ENCODE measurements at regions not wholly inside any gene's neighbourhood (a gene's known extent, or its start where the extent isn't known, plus 50 kb on each side); places are given as distances from the start of the nearest gene placed in this dataset.
"Not testable (repeated sequence)": the region's sequence is repeated elsewhere in the genome, so short reads cannot be mapped to it uniquely, and the experiment has no call there.

DNA sequence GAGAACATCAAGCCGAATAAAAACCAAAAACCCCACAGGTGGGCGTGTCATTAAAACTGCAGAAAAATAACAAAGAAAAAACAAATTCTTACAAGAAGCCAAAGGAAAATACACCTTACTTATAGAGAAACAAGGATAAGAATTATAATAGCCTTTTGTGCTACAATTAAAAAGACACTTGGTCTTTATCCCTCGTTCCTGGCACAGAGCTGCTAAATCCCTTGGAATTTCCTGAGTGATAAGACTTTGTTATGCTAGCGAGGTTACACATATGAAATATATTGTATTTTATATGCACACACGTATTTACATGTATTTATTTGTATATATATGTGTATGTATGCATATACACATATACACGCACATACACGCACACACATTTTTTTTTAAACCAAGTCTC is 325.3 kb upstream of the TFPI start:
- no peaks in the 10 kb centered on the region for H3K79me2 ChIP-seq (ENCODE audit: control insufficient read depth, insufficient read depth, low read length, unreplicated experiment)
- no peak overlapping the region for H3K4me3 ChIP-seq (ENCODE audit: low read depth, low read length)
- no peaks in the 10 kb centered on the region for H3K4me1 ChIP-seq (ENCODE audit: control insufficient read depth, insufficient read depth, low read length, unreplicated experiment)
- no peak overlapping the region for H2AFZ ChIP-seq (ENCODE audit: low read length, unreplicated experiment)
- no peaks in the 10 kb centered on the region for H3K27me3 ChIP-seq (ENCODE audit: insufficient read depth, low read length)
- no peaks in the 10 kb centered on the region for H3K36me3 ChIP-seq (ENCODE audit: insufficient read depth, low read length)
- no peak overlapping the region for H3K27ac ChIP-seq (ENCODE audit: low read depth, low read length)

DNA sequence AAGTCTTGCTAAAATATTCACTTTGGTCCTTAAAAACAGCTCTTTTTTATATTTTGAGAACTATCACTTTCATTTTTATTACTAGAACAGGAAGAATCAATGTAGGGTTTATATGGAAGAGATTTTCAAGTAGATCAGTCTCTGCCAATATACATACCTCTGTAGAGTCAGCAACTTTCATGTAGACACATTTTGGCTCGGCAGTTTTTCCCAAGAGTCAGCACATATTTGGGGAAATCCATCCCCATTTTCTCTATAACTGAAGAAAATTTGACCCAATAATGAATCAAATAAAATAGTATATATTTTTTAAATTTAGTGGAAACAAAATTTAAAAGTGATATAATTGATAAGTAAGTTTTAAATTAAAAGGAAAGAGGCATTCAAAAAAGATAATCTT is 329.8 kb upstream of the TFPI start:
- no peaks in the 10 kb centered on the region for H3K4me1 ChIP-seq (ENCODE audit: control insufficient read depth, insufficient read depth, low read length, unreplicated experiment)
- H3K36me3 ChIP-seq (ENCODE audit: insufficient read depth, low read length): no peaks in the 10 kb centered on the region
- no peak overlapping the region for H3K27ac ChIP-seq (ENCODE audit: low read depth, low read length)
- H3K27me3 ChIP-seq (ENCODE audit: insufficient read depth, low read length): no peaks in the 10 kb centered on the region
- no peak overlapping the region for H3K4me3 ChIP-seq (ENCODE audit: low read depth, low read length)
- no peaks in the 10 kb centered on the region for H3K79me2 ChIP-seq (ENCODE audit: control insufficient read depth, insufficient read depth, low read length, unreplicated experiment)
- H2AFZ ChIP-seq (ENCODE audit: low read length, unreplicated experiment): no peak overlapping the region

DNA sequence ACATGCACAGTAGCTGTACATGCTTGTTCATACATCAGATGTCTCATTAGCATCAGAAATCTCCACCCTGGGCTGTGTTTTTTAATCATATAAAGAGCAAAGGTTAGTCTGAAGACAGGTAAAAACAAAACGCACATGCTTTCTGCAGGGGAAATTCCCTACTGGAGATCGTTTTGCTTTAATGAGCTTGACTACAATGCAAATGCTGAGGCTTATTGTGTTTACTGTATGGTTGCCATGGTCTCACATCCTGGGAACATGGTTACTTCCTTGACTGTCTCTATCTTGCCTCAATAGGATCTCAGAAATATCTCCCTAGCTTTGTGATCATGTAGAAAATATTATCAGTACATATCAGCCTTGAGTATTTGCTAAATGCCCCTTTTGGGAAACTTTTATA is 336.5 kb upstream of the TFPI start:
- H2AFZ ChIP-seq (ENCODE audit: low read length, unreplicated experiment): no peak overlapping the region
- no peak overlapping the region for H3K4me3 ChIP-seq (ENCODE audit: low read depth, low read length)
- no peaks in the 10 kb centered on the region for H3K79me2 ChIP-seq (ENCODE audit: control insufficient read depth, insufficient read depth, low read length, unreplicated experiment)
- H3K27me3 ChIP-seq (ENCODE audit: insufficient read depth, low read length): no peaks in the 10 kb centered on the region
- H3K4me1 ChIP-seq (ENCODE audit: control insufficient read depth, insufficient read depth, low read length, unreplicated experiment): no peaks in the 10 kb centered on the region
- no peaks in the 10 kb centered on the region for H3K36me3 ChIP-seq (ENCODE audit: insufficient read depth, low read length)
- H3K27ac ChIP-seq (ENCODE audit: low read depth, low read length): no peak overlapping the region

GRCh38 chr2:187900021-187900420 is 345.8 kb upstream of the TFPI start:
- Histone ChIP-seq H2AFZ (ENCODE audit: low read length, unreplicated experiment) (no peak overlapping the region), H3K79me2 (ENCODE audit: control insufficient read depth, insufficient read depth, low read length, unreplicated experiment) (no peaks in the 10 kb centered on the region), H3K36me3 (ENCODE audit: insufficient read depth, low read length) (no peaks in the 10 kb centered on the region), H3K4me3 (ENCODE audit: low read depth, low read length) (no peak overlapping the region), H3K4me1 (ENCODE audit: control insufficient read depth, insufficient read depth, low read length, unreplicated experiment) (no peaks in the 10 kb centered on the region), H3K27ac (ENCODE audit: low read depth, low read length) (no peak overlapping the region), H3K27me3 (ENCODE audit: insufficient read depth, low read length) (no peaks in the 10 kb centered on the region)

DNA sequence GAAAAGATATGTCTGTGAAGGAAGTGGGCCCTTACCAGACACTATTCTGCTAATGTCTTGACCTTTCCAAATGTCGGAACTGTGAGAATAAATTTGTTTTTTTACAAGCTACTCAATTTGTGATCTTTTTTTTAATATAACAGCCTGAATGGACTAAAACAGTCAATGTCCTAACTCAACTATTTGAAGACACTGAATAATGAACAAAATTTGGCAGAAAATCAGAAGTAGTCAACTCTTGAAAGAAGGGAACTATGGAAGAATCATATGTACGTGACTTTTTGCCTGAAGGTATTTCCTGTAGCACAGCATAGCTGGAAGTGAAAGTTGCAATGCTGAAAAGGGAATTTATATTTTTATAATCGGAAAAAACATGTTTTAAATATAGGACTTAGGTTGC is 351.8 kb upstream of the TFPI start:
- Histone ChIP-seq H3K27ac (ENCODE audit: low read depth, low read length) (no peak overlapping the region), H3K4me1 (ENCODE audit: control insufficient read depth, insufficient read depth, low read length, unreplicated experiment) (no peaks in the 10 kb centered on the region), H3K27me3 (ENCODE audit: insufficient read depth, low read length) (no peaks in the 10 kb centered on the region), H3K4me3 (ENCODE audit: low read depth, low read length) (no peak overlapping the region), H2AFZ (ENCODE audit: low read length, unreplicated experiment) (no peak overlapping the region), H3K79me2 (ENCODE audit: control insufficient read depth, insufficient read depth, low read length, unreplicated experiment) (no peaks in the 10 kb centered on the region), H3K36me3 (ENCODE audit: insufficient read depth, low read length) (no peaks in the 10 kb centered on the region)

DNA sequence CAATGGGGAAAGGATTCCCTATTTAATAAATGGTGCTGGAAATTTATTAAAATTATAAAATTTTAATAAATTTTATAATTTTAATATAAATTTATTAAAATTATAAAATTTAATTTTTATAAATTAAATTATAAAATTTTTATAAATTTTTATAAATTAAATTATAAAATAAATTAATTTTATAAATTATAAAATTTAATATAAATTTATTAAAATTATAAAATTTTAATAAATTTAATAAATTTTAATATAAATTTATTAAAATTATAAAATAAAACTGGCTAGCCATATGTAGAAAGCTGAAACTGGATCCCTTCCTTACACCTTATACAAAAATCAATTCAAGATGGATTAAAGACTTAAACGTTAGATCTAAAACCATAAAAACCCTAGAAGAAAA is 356.7 kb upstream of the TFPI start:
- not testable (repeated sequence) for H3K27ac ChIP-seq (ENCODE audit: low read depth, low read length); H3K36me3 ChIP-seq (ENCODE audit: insufficient read depth, low read length); H3K27me3 ChIP-seq (ENCODE audit: insufficient read depth, low read length); H2AFZ ChIP-seq (ENCODE audit: low read length, unreplicated experiment); H3K4me1 ChIP-seq (ENCODE audit: control insufficient read depth, insufficient read depth, low read length, unreplicated experiment); H3K79me2 ChIP-seq (ENCODE audit: control insufficient read depth, insufficient read depth, low read length, unreplicated experiment); H3K4me3 ChIP-seq (ENCODE audit: low read depth, low read length)

DNA sequence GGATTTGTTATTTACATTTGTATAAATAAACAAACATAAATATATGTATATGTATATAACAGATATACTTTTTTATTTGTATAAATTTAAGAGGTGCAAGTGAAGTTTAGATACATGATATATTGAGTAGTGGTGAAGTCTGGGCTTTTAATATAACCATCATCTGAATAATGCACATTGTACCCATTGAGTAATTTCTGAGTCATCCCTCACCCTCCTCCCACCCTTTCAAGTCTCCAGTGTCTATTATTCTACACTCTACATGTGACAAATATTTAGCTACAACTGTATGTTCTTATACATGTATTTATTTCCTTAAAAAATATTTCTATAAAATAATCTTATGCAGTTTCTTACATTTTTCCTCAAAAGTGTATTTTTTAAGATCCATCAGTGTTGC is 358.7 kb upstream of the TFPI start:
- Histone ChIP-seq H3K4me1 (ENCODE audit: control insufficient read depth, insufficient read depth, low read length, unreplicated experiment) (peaks cover 7% of the 10 kb centered on the region), H3K27me3 (ENCODE audit: insufficient read depth, low read length) (no peaks in the 10 kb centered on the region), H3K79me2 (ENCODE audit: control insufficient read depth, insufficient read depth, low read length, unreplicated experiment) (no peaks in the 10 kb centered on the region), H3K4me3 (ENCODE audit: low read depth, low read length) (no peak overlapping the region), H3K36me3 (ENCODE audit: insufficient read depth, low read length) (no peaks in the 10 kb centered on the region), H3K27ac (ENCODE audit: low read depth, low read length) (no peak overlapping the region), H2AFZ (ENCODE audit: low read length, unreplicated experiment) (no peak overlapping the region)

GRCh38 chr2:187915810-187916209 is 361.6 kb upstream of the TFPI start:
- no peak overlapping the region for H2AFZ ChIP-seq (ENCODE audit: low read length, unreplicated experiment)

GRCh38 chr2:187916799-187917198 is 362.6 kb upstream of the TFPI start:
- no peak overlapping the region for H3K27ac ChIP-seq (ENCODE audit: low read depth, low read length)
- no peaks in the 10 kb centered on the region for H3K27me3 ChIP-seq (ENCODE audit: insufficient read depth, low read length)
- H3K79me2 ChIP-seq (ENCODE audit: control insufficient read depth, insufficient read depth, low read length, unreplicated experiment): no peaks in the 10 kb centered on the region
- H2AFZ ChIP-seq (ENCODE audit: low read length, unreplicated experiment): no peak overlapping the region
- H3K4me1 ChIP-seq (ENCODE audit: control insufficient read depth, insufficient read depth, low read length, unreplicated experiment): peaks cover 7% of the 10 kb centered on the region
- H3K36me3 ChIP-seq (ENCODE audit: insufficient read depth, low read length): no peaks in the 10 kb centered on the region
- no peak overlapping the region for H3K4me3 ChIP-seq (ENCODE audit: low read depth, low read length)

More at GRCh38 chr2:187915810-187916209, 361.6 kb upstream of the TFPI start:
- Histone ChIP-seq H3K79me2 (ENCODE audit: control insufficient read depth, insufficient read depth, low read length, unreplicated experiment) (no peaks in the 10 kb centered on the region), H3K36me3 (ENCODE audit: insufficient read depth, low read length) (no peaks in the 10 kb centered on the region), H3K4me3 (ENCODE audit: low read depth, low read length) (no peak overlapping the region), H3K27ac (ENCODE audit: low read depth, low read length) (no peak overlapping the region), H3K4me1 (ENCODE audit: control insufficient read depth, insufficient read depth, low read length, unreplicated experiment) (peaks cover 7% of the 10 kb centered on the region), H3K27me3 (ENCODE audit: insufficient read depth, low read length) (no peaks in the 10 kb centered on the region)

GRCh38 chr2:187917535-187917934 is 363.3 kb upstream of the TFPI start:
- no peak overlapping the region for H2AFZ ChIP-seq (ENCODE audit: low read length, unreplicated experiment)
- no peaks in the 10 kb centered on the region for H3K27me3 ChIP-seq (ENCODE audit: insufficient read depth, low read length)
- no peaks in the 10 kb centered on the region for H3K79me2 ChIP-seq (ENCODE audit: control insufficient read depth, insufficient read depth, low read length, unreplicated experiment)
- no peak overlapping the region for H3K4me3 ChIP-seq (ENCODE audit: low read depth, low read length)
- H3K4me1 ChIP-seq (ENCODE audit: control insufficient read depth, insufficient read depth, low read length, unreplicated experiment): peaks cover 7% of the 10 kb centered on the region
- H3K27ac ChIP-seq (ENCODE audit: low read depth, low read length): no peak overlapping the region
- H3K36me3 ChIP-seq (ENCODE audit: insufficient read depth, low read length): no peaks in the 10 kb centered on the region

DNA sequence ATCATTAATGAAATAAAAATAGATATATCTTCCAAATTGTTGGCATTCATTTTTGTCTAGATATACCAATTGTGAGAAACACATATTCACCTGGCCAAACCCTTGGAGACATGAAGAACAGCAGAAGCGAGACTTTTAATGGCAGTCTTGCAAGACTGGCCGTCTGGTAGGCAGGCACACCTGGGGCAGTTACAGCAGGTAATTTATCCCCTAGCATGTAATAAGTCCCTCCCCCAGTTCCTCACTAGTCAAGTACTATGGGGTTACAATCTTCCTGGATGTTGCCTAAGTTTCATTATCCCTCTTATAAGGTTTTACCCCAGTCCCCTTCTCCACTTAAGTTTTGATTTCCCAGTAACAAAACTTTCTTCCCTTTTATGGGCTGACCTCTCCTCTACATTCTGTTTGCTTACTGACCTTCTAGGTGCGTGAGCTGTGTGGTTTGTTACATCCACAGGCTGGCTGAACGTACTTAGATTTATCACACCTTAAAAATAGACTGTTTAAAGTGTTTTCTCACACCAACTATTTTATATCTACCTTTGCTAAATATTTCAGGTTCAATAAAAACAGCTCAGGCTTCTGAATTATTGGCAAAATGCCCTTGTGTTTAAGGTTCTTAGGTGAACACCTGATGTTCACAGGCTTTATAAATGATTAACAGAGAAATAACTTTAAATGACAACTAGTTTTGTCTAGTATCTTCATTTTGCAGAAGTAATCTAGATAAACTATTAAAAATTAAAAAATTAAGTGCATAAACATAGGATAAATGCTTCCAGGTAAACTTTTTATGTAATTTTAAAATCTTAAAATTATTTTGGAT is 365.0 kb upstream of the TFPI start:
- Histone ChIP-seq H3K27ac (ENCODE audit: low read depth, low read length) (no peak overlapping the region), H3K79me2 (ENCODE audit: control insufficient read depth, insufficient read depth, low read length, unreplicated experiment) (no peaks in the 10 kb centered on the region), H3K4me3 (ENCODE audit: low read depth, low read length) (no peak overlapping the region), H3K36me3 (ENCODE audit: insufficient read depth, low read length) (no peaks in the 10 kb centered on the region), H3K27me3 (ENCODE audit: insufficient read depth, low read length) (no peaks in the 10 kb centered on the region), H2AFZ (ENCODE audit: low read length, unreplicated experiment) (no peak overlapping the region), H3K4me1 (ENCODE audit: control insufficient read depth, insufficient read depth, low read length, unreplicated experiment) (peaks cover 7% of the 10 kb centered on the region)

Data from ACC112 (cell line).